Neuronal stem cell (in vitro differentiated cells): ENCODE measurements at regions not wholly inside any gene's neighbourhood (a gene's known extent, or its start where the extent isn't known, plus 50 kb on each side); places are given as distances from the start of the nearest gene placed in this dataset.
A peak's percentile ranks its signal among the peaks of the same experiment; 100 is the strongest.

ENCODE experiments used
- DNase-seq: peaks from one replicate; pipeline ENCODE4 v3.0.0-alpha.2; 2013; ENCODE audit warnings: low spot score
- H2AFZ ChIP-seq: one replicate; pipeline ENCODE4 v1.6.1; 2013; ENCODE audit warnings: mild to moderate bottlenecking, low read length, inconsistent platforms
- H2AK5ac ChIP-seq: 2 replicates; pipeline ENCODE4 v1.6.1; 2013; ENCODE audit warnings: low read depth, mild to moderate bottlenecking, inconsistent platforms, low read length, moderate library complexity, mixed read lengths
- H2BK120ac ChIP-seq: 2 replicates; pipeline ENCODE4 v1.6.1; 2013; ENCODE audit warnings: low read depth, mild to moderate bottlenecking, inconsistent platforms, low read length, moderate library complexity, mixed read lengths
- H2BK12ac ChIP-seq: one replicate; pipeline ENCODE4 v1.6.1; 2013; ENCODE audit warnings: low read length, inconsistent platforms
- H2BK15ac ChIP-seq: 2 replicates; pipeline ENCODE4 v1.6.1; 2013; ENCODE audit warnings: mild to moderate bottlenecking, low read length, inconsistent platforms, mixed read lengths
- H2BK5ac ChIP-seq: one replicate; pipeline ENCODE4 v1.6.1; 2013; ENCODE audit warnings: inconsistent platforms, mild to moderate bottlenecking, low read length, moderate library complexity
- H3K14ac ChIP-seq: one replicate; pipeline ENCODE4 v1.6.1; 2013; ENCODE audit warnings: low read length, inconsistent platforms
- H3K18ac ChIP-seq: 2 replicates; pipeline ENCODE4 v1.6.1; 2013; ENCODE audit warnings: low read length, inconsistent platforms
- H3K23ac ChIP-seq: 2 replicates; pipeline ENCODE4 v1.6.1; 2013; ENCODE audit warnings: low read depth, mild to moderate bottlenecking, mixed read lengths, low read length, inconsistent platforms; ENCODE audit not compliant: poor library complexity
- H3K27ac ChIP-seq: replicated peaks from 3 replicates; pipeline ENCODE4 v1.5.1; 2013; ENCODE audit warnings: low read length, inconsistent platforms
- H3K27me3 ChIP-seq, 3 experiments: 2 replicates each; pipeline ENCODE4 v1.6.1; 2013; ENCODE audit warnings: low read length in 3 of 3, mild to moderate bottlenecking in 2 of 3, inconsistent platforms in 1 of 3, low read depth in 1 of 3, mixed read lengths in 1 of 3, moderate library complexity in 1 of 3; ENCODE audit not compliant: control insufficient read depth in 3 of 3, insufficient read depth in 3 of 3
- H3K36me3 ChIP-seq, 2 donors: replicated peaks in 1 of 2; 2 replicates each; pipeline ENCODE4 v1.6.1; 2013; ENCODE audit warnings: low read length in 2 of 2; ENCODE audit not compliant: control insufficient read depth in 2 of 2, insufficient read depth in 2 of 2
- H3K4ac ChIP-seq: 2 replicates; pipeline ENCODE4 v1.6.1; 2013; ENCODE audit warnings: inconsistent platforms, mild to moderate bottlenecking, low read length, moderate library complexity
- H3K4me1 ChIP-seq, 2 donors: 1 replicate in 1 of 2; 2 replicates in 1 of 2; pipeline ENCODE4 v1.6.1; 2013; ENCODE audit warnings: low read length in 2 of 2, low read depth in 1 of 2; ENCODE audit not compliant: control insufficient read depth in 2 of 2, insufficient read depth in 1 of 2
- H3K4me2 ChIP-seq: one replicate; pipeline ENCODE4 v1.6.1; 2013; ENCODE audit warnings: mild to moderate bottlenecking, low read length, inconsistent platforms; ENCODE audit not compliant: insufficient read depth, poor library complexity, severe bottlenecking
- H3K4me3 ChIP-seq, 2 donors: 2 replicates each; pipeline ENCODE4 v1.5.1; 2013; ENCODE audit warnings: low read length in 2 of 2, mild to moderate bottlenecking in 2 of 2, inconsistent platforms in 1 of 2, moderate library complexity in 1 of 2
- H3K79me1 ChIP-seq: one replicate; pipeline ENCODE4 v1.6.1; 2013; ENCODE audit warnings: low read depth, mild to moderate bottlenecking, inconsistent platforms, low read length, moderate library complexity
- H3K9ac ChIP-seq: one replicate; pipeline ENCODE4 v1.6.1; 2013; ENCODE audit warnings: mild to moderate bottlenecking, low read depth, low read length, inconsistent platforms; ENCODE audit not compliant: poor library complexity
- H3K9me3 ChIP-seq, 2 donors: replicated peaks in 1 of 2; 2 replicates each; pipeline versions ENCODE3 to v1.6.1; 2013; ENCODE audit warnings: low read length in 2 of 2, mild to moderate bottlenecking in 2 of 2, inconsistent platforms in 1 of 2, low read depth in 1 of 2, mixed read lengths in 1 of 2, moderate library complexity in 1 of 2; ENCODE audit not compliant: control insufficient read depth in 2 of 2, insufficient read depth in 1 of 2
- H4K8ac ChIP-seq: one replicate; pipeline ENCODE4 v1.6.1; 2013; ENCODE audit warnings: low read depth, mild to moderate bottlenecking, inconsistent platforms, low read length, moderate library complexity
- H4K91ac ChIP-seq: one replicate; pipeline ENCODE4 v1.6.1; 2013; ENCODE audit warnings: low read length, low read depth, mild to moderate bottlenecking, inconsistent platforms; ENCODE audit not compliant: poor library complexity
- WGBS, 2 donors: extraction: QIAGEN DNeasy Blood & Tissue Kit; methylation state at CpG; one replicate each; pipeline ENCODE4 v1.1.7; 2013; ENCODE audit warnings: missing lambda C conversion rate in 2 of 2, mixed read lengths in 1 of 2; ENCODE audit not compliant: insufficient read length in 2 of 2, insufficient replicate concordance in 1 of 2; ENCODE audit errors: extremely low coverage in 2 of 2; 5-methylcytosine and 5-hydroxymethylcytosine counted together

GRCh38 chr6:164184410-164184809 lies 769.9 kb downstream of the QKI start:
- Histone ChIP-seq H2BK12ac (no peak overlapping the region), H3K4me1 (peaks cover 1 to 8% of the 10 kb centered on the region in 2 donors), H3K4ac (no peak overlapping the region), H3K18ac (no peak overlapping the region), H2AFZ (no peak overlapping the region), H4K8ac (no peak overlapping the region), H3K27ac (no peak overlapping the region), H3K9me3 (no peaks in the 10 kb centered on the region), H2BK15ac (no peak overlapping the region), H4K91ac (no peak overlapping the region), H3K14ac (no peak overlapping the region), H3K9ac (no peak overlapping the region), H2AK5ac (no peak overlapping the region), H3K27me3 (no peaks in the 10 kb centered on the region), H3K23ac (no peak overlapping the region), H3K4me2 (no peak overlapping the region), H2BK120ac (no peak overlapping the region), H3K79me1 (no peaks in the 10 kb centered on the region), H3K4me3 (no peak overlapping the region), H2BK5ac (no peak overlapping the region), H3K36me3 (no peaks in the 10 kb centered on the region)
- WGBS, 2 donors, result no CpG with 5 or more reads among the region's 4 CpGs
- DNase-seq, result no peak

- no peaks in the 10 kb centered on the region for H3K27me3 ChIP-seq
- no peak for DNase-seq
- no peak overlapping the region for H3K4me3 ChIP-seq
- H2AFZ ChIP-seq, result no peak overlapping the region
- no CpG with 5 or more reads among the region's 6 CpGs for whole genome bisulfite sequencing, 2 donors
- H3K23ac ChIP-seq, result no peak overlapping the region
- no peak overlapping the region for H3K4ac ChIP-seq
- no peak overlapping the region for H2BK5ac ChIP-seq
- no peak overlapping the region for H4K91ac ChIP-seq
- H2BK15ac ChIP-seq, result no peak overlapping the region
- no peak overlapping the region for H2AK5ac ChIP-seq
- H3K18ac ChIP-seq, result no peak overlapping the region
- H2BK12ac ChIP-seq, result no peak overlapping the region
- no peak overlapping the region for H2BK120ac ChIP-seq
- H3K4me2 ChIP-seq, result no peak overlapping the region
- no peaks in the 10 kb centered on the region for H3K9me3 ChIP-seq
- no peak overlapping the region for H3K9ac ChIP-seq
- no peak overlapping the region for H3K27ac ChIP-seq
- no peaks in the 10 kb centered on the region for H3K79me1 ChIP-seq
- H3K36me3 ChIP-seq, result no peaks in the 10 kb centered on the region
- H4K8ac ChIP-seq, result no peak overlapping the region
- H3K4me1 ChIP-seq, result peaks cover 1 to 8% of the 10 kb centered on the region in 2 donors
- no peak overlapping the region for H3K14ac ChIP-seq
Measured at GRCh38 chr6:164183556-164184123, 769.1 kb downstream of the QKI start.

DNA sequence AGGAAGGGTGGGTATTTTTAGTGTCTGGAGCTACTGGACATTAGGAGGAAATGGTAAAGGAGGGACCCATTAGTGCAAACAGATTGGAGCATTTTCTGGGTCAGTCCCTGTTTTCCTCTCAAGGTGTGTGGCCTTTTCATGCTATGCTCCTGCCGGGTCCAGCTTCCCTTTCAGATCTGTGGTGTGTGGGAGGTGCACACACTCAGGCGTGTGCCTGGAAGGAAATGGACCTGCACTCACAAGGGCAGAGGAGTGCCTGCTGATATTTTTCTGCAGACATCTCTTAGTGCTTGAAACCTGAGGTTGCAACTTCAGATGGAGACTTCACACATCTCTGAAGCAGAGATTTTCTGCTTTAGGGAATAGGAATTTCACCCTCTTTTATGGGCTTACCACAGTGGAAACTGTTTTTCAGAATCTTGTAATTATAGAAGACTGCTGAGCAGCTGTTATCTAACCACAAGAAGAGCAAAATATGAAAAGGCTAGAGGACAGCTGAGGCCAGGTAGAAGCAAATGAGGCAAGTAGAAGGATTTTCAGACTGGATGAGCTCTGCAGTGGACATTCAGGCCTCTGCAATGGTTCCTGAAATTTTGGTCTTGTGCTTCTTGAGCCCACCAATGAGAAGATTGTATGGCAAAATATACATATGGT lies 764.3 kb downstream of the QKI start:
- Histone ChIP-seq H3K4ac (no peak overlapping the region), H3K4me2 (no peak overlapping the region), H2BK5ac (no peak overlapping the region), H3K79me1 (no peaks in the 10 kb centered on the region), H2BK120ac (no peak overlapping the region), H2BK15ac (no peak overlapping the region), H3K14ac (no peak overlapping the region), H3K4me3 (no peak overlapping the region), H2BK12ac (no peak overlapping the region), H3K4me1 (no peaks in the 10 kb centered on the region), H3K18ac (no peak overlapping the region), H2AK5ac (no peak overlapping the region), H3K27ac (no peak overlapping the region), H4K8ac (no peak overlapping the region), H4K91ac (no peak overlapping the region), H3K9me3 (peaks cover 0 to 3% of the 10 kb centered on the region in 2 donors), H3K23ac (no peak overlapping the region), H3K27me3 (no peaks in the 10 kb centered on the region), H3K9ac (no peak overlapping the region), H3K36me3 (no peaks in the 10 kb centered on the region), H2AFZ (peak overlapping the region; percentile 17)
- no peak for DNase-seq
- no CpG with 5 or more reads among the region's 2 CpGs for WGBS, 2 donors

GRCh38 chr6:164169355-164169754 lies 754.8 kb downstream of the QKI start:
- H3K14ac ChIP-seq, result no peak overlapping the region

More at GRCh38 chr6:164169355-164169754, 754.8 kb downstream of the QKI start:
- Histone ChIP-seq H3K4me2 (no peak overlapping the region), H3K27ac (no peak overlapping the region), H3K4ac (no peak overlapping the region), H2AK5ac (no peak overlapping the region), H3K9me3 (peaks cover 5 to 7% of the 10 kb centered on the region in 2 donors), H3K4me3 (no peak overlapping the region), H2BK120ac (no peak overlapping the region), H4K8ac (no peak overlapping the region), H2AFZ (no peak overlapping the region), H3K36me3 (no peaks in the 10 kb centered on the region), H3K18ac (no peak overlapping the region), H3K4me1 (peaks cover 0 to 16% of the 10 kb centered on the region in 2 donors), H3K23ac (no peak overlapping the region), H3K9ac (no peak overlapping the region), H4K91ac (no peak overlapping the region), H2BK12ac (no peak overlapping the region), H3K27me3 (no peaks in the 10 kb centered on the region), H3K79me1 (no peaks in the 10 kb centered on the region), H2BK15ac (no peak overlapping the region), H2BK5ac (no peak overlapping the region)
- DNase-seq, result no peak
- WGBS, 2 donors, result no CpG with 5 or more reads among the region's 7 CpGs
